ENCODE measurements at regions not wholly inside any gene's neighbourhood (a gene's known extent, or its start where the extent isn't known, plus 50 kb on each side); places are given as distances from the start of the nearest gene placed in this dataset.
A peak's percentile ranks its signal among the peaks of the same experiment; 100 is the strongest.

DNA sequence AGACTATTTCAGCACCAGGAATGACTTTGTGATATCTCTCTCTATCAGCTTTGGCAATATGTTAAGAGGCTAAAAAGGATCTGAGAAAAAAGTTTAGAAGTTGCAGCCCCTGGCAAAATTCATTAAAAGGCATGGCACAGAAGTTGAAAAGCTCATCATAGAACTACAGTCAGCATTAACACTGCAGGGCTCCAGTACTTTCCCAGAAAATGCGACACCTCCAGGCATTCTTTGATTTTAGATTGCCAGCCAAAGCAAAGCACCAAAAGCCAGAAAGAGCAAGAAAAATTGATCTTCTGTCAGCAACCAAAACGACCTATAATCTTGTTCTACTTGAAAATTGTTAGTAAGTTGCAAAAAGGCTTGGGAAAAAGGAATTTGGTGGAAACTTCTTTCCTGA is 713.5 kb downstream of the FSCB start:
- ATAC-seq (no peak), FAIRE-seq (no peak), DNase-seq (ENCODE audit: low spot score) (peak; percentile 13)
- TF ChIP-seq, protein P1, sequence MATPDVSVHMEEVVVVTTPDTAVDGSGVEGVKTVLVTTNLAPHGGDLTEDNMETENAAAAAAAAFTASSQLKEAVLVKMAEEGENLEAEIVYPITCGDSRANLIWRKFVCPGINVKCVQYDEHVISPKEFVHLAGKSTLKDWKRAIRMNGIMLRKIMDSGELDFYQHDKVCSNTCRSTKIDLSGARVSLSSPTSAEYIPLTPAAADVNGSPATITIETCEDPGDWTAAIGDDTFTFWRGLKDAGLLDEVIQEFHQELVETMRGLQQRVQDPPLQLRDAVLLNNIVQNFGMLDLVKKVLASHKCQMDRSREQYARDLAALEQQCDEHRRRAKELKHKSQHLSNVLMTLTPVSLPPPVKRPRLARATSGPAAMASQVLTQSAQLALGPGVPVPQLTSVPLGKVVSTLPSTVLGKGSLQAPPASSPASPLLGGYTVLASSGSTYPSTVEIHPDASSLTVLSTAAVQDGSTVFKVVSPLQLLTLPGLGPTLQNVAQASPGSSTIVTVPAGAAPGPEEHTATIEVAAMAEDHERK (CRISPR knock-in tag; IDR thresholded peaks at IDR 0.05; ENCODE audit: low read depth) = no peak
- TF ChIP-seq CC2D1A (CRISPR knock-in tag; IDR thresholded peaks at IDR 0.05) = no peak
- TF ChIP-seq, protein P2, sequence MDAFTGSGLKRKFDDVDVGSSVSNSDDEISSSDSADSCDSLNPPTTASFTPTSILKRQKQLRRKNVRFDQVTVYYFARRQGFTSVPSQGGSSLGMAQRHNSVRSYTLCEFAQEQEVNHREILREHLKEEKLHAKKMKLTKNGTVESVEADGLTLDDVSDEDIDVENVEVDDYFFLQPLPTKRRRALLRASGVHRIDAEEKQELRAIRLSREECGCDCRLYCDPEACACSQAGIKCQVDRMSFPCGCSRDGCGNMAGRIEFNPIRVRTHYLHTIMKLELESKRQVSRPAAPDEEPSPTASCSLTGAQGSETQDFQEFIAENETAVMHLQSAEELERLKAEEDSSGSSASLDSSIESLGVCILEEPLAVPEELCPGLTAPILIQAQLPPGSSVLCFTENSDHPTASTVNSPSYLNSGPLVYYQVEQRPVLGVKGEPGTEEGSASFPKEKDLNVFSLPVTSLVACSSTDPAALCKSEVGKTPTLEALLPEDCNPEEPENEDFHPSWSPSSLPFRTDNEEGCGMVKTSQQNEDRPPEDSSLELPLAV (CRISPR knock-in tag; conservative IDR thresholded peaks at IDR 0.05; ENCODE audit: low read depth) = no peak
- TF ChIP-seq ZNF616 (CRISPR knock-in tag; IDR thresholded peaks at IDR 0.05; ENCODE audit: low read depth) = no peak
- TF ChIP-seq MED13 (CRISPR knock-in tag; IDR thresholded peaks at IDR 0.05) = no peak
- TF ChIP-seq FOSL1 (CRISPR knock-in tag; IDR thresholded peaks at IDR 0.05; ENCODE audit: borderline replicate concordance) = no peak
- TF ChIP-seq, protein P3, sequence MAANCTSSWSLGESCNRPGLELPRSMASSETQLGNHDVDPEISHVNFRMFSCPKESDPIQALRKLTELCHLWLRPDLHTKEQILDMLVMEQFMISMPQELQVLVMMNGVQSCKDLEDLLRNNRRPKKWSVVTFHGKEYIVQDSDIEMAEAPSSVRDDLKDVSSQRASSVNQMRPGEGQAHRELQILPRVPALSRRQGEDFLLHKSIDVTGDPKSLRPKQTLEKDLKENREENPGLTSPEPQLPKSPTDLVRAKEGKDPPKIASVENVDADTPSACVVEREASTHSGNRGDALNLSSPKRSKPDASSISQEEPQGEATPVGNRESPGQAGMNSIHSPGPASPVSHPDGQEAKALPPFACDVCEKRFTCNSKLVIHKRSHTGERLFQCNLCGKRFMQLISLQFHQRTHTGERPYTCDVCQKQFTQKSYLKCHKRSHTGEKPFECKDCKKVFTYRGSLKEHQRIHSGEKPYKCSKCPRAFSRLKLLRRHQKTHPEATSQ (CRISPR knock-in tag; IDR thresholded peaks at IDR 0.05; ENCODE audit: borderline replicate concordance) = no peak
- no peak for TF ChIP-seq TSC22D2 (CRISPR knock-in tag; IDR thresholded peaks at IDR 0.05; ENCODE audit: borderline replicate concordance)
- TF ChIP-seq ZNF788 (CRISPR knock-in tag; IDR thresholded peaks at IDR 0.05; ENCODE audit: borderline replicate concordance) = no peak
- TF ChIP-seq, protein P4, sequence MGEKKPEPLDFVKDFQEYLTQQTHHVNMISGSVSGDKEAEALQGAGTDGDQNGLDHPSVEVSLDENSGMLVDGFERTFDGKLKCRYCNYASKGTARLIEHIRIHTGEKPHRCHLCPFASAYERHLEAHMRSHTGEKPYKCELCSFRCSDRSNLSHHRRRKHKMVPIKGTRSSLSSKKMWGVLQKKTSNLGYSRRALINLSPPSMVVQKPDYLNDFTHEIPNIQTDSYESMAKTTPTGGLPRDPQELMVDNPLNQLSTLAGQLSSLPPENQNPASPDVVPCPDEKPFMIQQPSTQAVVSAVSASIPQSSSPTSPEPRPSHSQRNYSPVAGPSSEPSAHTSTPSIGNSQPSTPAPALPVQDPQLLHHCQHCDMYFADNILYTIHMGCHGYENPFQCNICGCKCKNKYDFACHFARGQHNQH (CRISPR knock-in tag; IDR thresholded peaks at IDR 0.05) = no peak
- TF ChIP-seq RBM39 (IDR thresholded peaks at IDR 0.05; ENCODE audit: low read depth, low read length, poor library complexity, severe bottlenecking) = no peak
- no peak for TF ChIP-seq ZNF441 (CRISPR knock-in tag; IDR thresholded peaks at IDR 0.05; ENCODE audit: borderline replicate concordance)
- TF ChIP-seq, protein P5, sequence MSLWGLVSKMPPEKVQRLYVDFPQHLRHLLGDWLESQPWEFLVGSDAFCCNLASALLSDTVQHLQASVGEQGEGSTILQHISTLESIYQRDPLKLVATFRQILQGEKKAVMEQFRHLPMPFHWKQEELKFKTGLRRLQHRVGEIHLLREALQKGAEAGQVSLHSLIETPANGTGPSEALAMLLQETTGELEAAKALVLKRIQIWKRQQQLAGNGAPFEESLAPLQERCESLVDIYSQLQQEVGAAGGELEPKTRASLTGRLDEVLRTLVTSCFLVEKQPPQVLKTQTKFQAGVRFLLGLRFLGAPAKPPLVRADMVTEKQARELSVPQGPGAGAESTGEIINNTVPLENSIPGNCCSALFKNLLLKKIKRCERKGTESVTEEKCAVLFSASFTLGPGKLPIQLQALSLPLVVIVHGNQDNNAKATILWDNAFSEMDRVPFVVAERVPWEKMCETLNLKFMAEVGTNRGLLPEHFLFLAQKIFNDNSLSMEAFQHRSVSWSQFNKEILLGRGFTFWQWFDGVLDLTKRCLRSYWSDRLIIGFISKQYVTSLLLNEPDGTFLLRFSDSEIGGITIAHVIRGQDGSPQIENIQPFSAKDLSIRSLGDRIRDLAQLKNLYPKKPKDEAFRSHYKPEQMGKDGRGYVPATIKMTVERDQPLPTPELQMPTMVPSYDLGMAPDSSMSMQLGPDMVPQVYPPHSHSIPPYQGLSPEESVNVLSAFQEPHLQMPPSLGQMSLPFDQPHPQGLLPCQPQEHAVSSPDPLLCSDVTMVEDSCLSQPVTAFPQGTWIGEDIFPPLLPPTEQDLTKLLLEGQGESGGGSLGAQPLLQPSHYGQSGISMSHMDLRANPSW (CRISPR knock-in tag; IDR thresholded peaks at IDR 0.05; ENCODE audit: borderline replicate concordance) = no peak
- intact Hi-C loops (cut with micrococcal nuclease; ENCODE audit: unreplicated experiment) = loop anchor here (10.0 kb wide), 1 partner anchor 351 kb away; no protein-coding TSS in a partner anchor
- ChIA-PET CTCF (ENCODE audit: low intra/inter-chr PET ratio, low total read pairs) (interaction anchor here (3.3 kb wide), 1 partner anchor 146 kb away, joined by 16 read pairs; no protein-coding TSS in a partner anchor), POLR2A (no interaction called here)
- Histone ChIP-seq H3K36me3 (replicated peaks in 1 of 2; ENCODE audit: control insufficient read depth in 1 of 2, insufficient read depth in 2 of 2, low read length in 2 of 2) (no peaks in the 10 kb centered on the region), H3K4me2 (ENCODE audit: low read depth, low read length) (no peak overlapping the region), H3K4me3 (replicated peaks in 1 of 3; ENCODE audit: insufficient read depth in 1 of 3, low read depth in 2 of 3, low read length in 3 of 3) (no peak overlapping the region), H2AFZ (ENCODE audit: low read length) (peak overlapping the region; percentile 2), H3K79me2 (ENCODE audit: insufficient read depth, low read length) (no peaks in the 10 kb centered on the region), H3K4me1 (ENCODE audit: insufficient read depth, low read length) (peaks cover 11% of the 10 kb centered on the region), H3K27ac (ENCODE audit: extremely low read length, insufficient read depth, low read length) (no peak overlapping the region), H4K20me1 (ENCODE audit: insufficient read depth, low read length) (no peaks in the 10 kb centered on the region), H3K27me3 (ENCODE audit: control insufficient read depth in 1 of 2, insufficient read depth in 2 of 2, low read length in 2 of 2) (no peaks in the 10 kb centered on the region), H3K9ac (ENCODE audit: insufficient read depth, low read depth, low read length) (no peak overlapping the region), H3K9me3 (ENCODE audit: low read length) (no peaks in the 10 kb centered on the region)
- BruUV-seq (replicated peaks) = no TSS peak
- WGBS (ENCODE audit: low lambda C conversion rate) = 50% methylated on average over 2 of the region's 2 CpGs
- in situ Hi-C loops (cut with HindIII; ENCODE audit: extremely low pct_ligation_motif_present, low pct_unique_long_range_greater_than_20kb) = loop anchor here (25.0 kb wide), 1 partner anchor 156 kb away; no protein-coding TSS in a partner anchor
